ENCODE measurements at regions not wholly inside any gene's neighbourhood (a gene's known extent, or its start where the extent isn't known, plus 50 kb on each side); places are given as distances from the start of the nearest gene placed in this dataset.
"Not testable (repeated sequence)": the region's sequence is repeated elsewhere in the genome, so short reads cannot be mapped to it uniquely, and the experiment has no call there.

DNA sequence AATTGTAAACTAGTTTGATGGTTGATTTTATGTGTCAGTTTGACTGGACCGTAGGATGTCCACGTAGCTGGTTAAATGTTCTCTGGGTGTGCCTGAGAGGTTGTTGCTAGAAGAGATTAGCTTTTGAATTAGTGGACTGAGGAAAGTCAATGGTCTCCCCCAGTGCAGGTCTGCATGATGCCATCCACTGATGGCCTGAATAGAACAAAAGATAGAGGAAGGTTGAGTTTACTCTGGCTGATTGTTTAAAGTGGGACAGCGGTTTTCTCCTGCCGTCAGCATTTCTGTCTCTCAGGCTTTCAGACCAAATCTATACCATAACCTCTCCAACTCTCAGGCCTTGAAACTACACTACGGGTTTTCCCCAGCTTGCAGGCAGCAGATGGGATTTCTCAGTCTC is 899.2 kb upstream of the WWC1 start:
- DNase-seq (ENCODE audit: low read depth in 3 of 3), result no peak

DNA sequence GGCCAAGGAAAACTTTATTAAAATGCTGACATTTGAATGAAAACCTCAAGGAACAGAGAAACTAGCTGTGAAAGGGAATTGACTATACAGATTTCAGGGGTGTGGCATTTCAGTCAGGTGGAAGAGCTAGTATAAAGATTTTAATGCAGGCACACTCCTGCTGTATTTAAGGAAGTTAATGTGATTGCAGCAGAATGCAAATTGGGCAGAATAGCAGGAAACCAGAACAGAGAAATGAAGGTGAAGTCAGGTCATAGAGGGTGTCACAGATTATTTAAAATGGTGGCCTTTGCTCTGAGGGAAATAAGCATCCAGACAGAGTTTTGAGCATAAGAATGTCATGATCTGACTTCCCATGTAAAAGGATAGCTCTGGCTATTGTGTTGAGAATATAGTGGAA is 898.1 kb upstream of the WWC1 start:
- no peak for DNase-seq (ENCODE audit: low read depth in 3 of 3)

DNA sequence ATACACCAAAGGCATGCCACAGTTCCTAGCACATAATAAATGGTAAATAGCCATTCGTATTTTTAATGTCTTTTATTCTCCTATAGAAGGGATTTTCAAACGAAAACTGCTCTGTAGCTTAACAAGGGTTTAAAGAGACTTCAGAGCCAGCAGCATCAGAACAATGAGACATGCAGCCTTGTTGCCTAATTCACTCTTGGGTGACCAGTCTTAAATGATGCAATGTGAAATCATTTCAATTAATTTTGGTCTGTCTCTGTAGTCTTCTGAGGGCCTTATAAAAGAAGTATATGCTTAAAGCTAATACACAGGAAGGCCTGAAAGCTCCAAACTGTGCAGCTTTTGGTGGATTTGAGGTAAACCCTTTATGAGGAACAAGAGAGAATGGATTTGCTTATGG is 888.8 kb upstream of the WWC1 start:
- no peak for DNase-seq (ENCODE audit: low read depth in 3 of 3)

DNA sequence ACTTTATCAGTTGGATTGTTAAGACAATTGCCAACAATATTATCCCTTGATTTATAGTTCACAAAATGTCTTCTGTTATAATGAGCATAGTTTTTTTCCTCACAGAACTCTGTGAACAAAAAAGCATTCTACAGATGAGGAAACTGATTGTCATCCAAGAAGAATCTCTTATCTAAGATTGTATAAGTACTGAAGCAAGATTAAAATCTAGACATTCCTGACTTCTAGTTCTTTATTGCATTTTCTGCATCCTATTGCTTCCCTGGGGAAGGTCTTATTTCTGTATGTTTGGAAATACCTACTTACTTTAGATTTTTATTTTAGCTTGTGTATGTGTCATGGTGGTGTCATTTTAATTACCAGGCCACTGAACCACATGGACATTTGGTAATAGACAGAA is 884.9 kb upstream of the WWC1 start:
- no peak for DNase-seq (ENCODE audit: low read depth in 3 of 3)

DNA sequence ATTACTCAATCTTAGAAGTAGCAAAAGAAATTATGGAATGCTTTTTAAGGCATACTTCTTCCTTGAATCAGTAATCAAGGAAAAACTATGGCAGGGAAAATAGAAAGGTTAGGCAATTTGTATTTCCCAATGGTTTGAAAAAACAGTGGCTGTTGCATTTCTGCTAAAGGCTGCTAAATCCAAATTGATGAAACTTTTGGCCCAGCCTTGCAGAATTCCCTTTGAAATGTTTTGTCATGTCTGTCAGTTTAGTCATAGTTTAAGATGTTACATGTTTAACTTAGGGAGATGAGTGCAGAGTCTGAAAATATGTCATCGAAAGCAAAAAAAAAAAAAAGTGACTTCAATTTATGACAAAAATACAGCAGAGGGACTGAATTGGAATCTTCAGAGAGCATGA is 878.9 kb upstream of the WWC1 start:
- no peak for DNase-seq (ENCODE audit: low read depth in 3 of 3)

DNA sequence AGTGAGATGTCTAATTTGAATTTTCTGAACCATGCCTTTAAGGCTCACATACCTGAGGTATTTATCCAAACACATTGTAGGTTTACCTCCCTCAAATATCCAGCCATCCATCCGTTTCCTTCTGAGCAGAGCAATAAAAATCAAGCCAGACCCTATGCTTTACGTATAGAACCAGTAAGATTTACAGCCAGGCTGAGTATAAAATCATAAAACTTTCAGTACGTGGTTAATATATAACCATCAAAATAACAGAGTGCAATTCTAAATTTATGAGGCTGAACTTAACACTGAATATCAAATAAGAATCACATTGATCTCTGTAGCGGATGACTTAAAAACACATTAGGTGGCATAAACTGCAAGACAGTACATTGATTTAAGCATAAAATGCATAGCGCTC is 877.9 kb upstream of the WWC1 start:
- DNase-seq (ENCODE audit: low read depth in 3 of 3), result no peak

DNA sequence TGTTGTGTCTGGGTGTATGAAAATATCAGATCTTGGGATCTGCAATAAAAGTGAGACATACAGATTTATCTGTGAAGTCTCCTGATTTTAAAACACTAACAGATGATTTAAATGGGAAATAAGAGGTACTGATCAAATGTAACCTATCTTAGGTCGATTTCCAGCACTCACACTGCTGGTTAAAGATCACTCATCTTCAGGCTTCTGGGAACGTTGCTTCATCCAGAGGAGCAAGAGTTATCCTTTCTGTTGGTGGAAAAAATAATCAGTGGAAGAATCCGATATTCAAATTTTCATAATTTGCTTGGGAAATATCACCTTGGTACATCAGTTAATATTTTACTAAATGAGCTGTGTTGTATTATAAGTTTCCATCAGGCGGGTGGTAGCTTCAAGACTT is 876.8 kb upstream of the WWC1 start:
- no peak for DNase-seq (ENCODE audit: low read depth in 3 of 3)

DNA sequence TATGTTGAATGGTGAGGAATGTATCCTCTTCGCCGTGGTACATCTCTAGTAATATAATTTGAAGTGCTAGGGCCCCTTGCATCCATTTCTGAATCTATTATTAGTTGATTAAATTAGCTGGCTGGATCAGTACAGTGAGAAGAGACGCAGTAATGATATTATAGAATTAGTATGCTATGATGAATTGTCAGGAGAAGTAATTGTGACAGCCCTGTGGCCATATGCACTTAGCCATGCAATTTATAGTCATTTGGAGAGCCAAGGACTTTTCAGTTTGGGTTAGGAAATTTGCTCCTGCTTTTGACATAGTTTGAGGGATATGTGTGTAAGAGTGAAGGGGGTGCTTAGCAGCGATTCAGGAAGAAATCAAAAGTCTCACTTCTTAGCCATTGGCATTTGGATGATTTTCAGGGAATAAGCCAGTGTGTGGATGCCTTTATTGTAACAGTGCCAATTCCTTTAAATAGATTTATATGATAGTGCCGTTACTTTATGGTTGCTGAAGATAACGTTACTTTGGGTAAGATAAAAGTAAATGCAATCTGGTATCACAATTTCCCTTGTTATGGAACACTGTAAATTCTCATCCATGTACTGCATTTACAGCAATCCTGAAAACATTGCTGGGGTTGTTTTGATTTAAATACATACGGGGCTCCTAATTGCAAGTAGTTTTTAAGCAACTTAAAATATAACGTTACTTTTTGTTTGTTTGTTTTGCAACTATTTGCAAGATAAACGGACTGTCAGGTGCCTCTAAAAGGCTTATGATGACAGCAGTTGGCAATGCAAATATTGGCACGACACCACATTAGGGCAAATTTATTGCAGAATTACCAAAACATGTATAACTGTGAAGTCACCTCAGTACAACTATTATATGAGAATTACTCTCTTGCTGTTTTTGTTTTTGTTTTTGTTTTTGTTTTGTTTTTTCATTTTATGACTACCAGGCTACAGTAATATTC is 875.4 kb upstream of the WWC1 start:
- DNase-seq (ENCODE audit: low read depth in 3 of 3), result no peak

DNA sequence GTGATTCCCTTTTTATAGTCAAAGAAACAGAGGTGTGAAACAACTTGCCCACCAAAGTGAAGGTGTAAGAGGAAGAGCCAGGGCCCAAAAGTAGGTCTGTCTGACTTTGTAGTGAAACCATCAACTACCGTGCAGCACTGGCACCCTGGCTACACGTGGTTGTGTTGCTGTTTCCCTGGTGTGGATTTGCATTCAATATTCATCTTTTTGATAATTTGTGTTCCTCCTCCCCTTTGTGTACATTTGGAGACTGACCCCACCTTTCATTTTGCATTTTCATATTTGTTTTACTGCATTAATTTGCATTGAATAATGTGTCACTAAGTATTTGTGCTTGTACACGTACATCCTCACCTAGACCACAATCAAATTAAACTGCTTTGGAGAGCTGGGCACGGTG is 873.8 kb upstream of the WWC1 start:
- DNase-seq (ENCODE audit: low read depth in 3 of 3), result no peak

DNA sequence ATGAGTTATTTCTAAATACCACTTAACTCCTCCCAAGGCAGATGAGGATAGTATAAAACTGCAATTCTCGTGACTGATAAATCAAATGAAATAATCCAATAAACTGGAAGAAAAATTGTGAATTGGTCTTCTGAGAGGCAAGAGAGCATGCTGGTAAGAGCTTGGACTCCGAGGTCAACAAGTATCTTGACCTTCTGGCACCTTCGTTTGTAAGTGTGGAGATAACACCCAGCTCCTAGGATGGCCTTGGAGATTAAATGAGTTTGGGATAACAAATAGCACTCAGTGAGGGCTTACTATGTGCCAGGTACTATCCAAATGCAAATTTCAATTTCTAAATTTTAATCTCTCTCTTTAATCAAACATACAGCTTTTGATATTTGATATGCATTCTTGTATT is 866.3 kb upstream of the WWC1 start:
- DNase-seq (ENCODE audit: low read depth in 3 of 3), result no peak

DNA sequence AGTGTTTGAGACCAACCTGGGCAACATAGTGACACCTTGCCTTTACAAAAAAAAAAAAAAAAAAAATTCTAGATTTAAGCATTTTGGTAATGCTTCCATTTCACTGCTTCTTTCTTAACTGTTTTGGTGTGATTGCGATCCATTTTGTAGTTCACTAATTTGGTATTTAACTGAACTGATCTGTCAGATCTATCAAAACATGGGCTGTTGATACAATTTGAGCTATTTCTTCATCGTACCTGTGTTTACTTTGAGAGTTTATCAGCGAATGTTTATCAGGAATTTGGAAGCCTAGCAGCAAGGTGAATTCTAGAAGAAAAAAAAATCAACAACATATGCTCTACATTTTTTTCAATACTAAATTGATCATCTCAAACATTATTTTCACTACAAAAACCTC is 864.9 kb upstream of the WWC1 start:
- DNase-seq (ENCODE audit: low read depth in 3 of 3), result no peak

DNA sequence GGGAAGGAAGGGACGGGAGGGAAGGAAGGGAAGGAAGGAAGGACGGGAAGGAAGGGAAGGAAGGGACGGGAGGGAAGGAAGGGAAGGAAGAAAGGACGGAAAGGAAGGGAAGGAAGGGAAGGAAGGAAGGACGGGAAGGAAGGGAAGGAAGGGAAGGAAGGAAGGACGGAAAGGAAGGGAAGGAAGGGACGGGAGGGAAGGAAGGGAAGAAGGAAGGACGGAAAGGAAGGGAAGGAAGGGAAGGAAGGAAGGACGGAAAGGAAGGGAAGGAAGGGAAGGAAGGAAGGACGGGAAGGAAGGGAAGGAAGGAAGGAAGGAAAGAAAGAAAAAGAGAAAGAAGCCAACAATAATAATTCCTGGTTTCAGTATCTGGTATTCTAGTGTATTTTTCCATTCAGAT is 863.8 kb upstream of the WWC1 start:
- not testable (repeated sequence) for DNase-seq (ENCODE audit: low read depth in 3 of 3)

DNA sequence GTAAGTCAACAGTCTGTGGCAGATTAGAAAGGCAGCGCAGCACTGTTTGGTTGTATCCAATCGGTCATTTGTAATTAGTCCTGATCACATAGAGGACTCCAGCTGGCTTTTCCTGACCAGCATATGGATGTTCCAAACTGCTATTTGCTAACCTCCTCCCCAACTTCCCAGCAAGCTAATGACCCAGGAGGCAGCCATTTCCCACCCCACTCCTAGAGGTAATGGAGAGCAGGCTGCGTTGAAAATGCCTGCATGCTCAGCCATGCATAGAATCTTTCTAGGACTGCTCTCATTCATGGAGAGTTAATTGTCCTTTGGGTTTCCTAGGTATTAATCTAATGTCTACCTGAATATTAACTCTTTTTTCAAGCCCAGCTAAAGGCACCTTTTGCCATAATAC is 850.6 kb upstream of the WWC1 start:
- no peak for DNase-seq (ENCODE audit: low read depth in 3 of 3)

DNA sequence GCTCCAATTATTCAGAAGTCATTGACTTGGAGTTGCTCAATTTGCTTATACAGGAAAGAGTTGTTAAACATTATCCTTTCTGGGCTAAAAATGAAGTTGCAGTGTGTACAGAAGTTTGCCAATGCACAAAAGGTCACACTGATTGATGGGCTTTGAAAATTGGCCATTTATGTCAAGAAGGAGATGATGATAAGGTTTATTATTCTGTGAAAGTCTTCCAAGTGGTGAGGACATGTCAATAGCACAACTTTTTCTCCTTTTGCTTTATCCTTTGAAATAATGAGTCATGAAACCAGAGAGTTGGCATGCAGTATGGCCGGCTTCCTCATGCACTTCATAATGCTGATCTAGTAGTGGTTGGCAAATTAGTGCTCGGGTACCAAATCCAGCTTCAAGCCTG is 848.5 kb upstream of the WWC1 start:
- DNase-seq (ENCODE audit: low read depth in 3 of 3), result no peak

DNA sequence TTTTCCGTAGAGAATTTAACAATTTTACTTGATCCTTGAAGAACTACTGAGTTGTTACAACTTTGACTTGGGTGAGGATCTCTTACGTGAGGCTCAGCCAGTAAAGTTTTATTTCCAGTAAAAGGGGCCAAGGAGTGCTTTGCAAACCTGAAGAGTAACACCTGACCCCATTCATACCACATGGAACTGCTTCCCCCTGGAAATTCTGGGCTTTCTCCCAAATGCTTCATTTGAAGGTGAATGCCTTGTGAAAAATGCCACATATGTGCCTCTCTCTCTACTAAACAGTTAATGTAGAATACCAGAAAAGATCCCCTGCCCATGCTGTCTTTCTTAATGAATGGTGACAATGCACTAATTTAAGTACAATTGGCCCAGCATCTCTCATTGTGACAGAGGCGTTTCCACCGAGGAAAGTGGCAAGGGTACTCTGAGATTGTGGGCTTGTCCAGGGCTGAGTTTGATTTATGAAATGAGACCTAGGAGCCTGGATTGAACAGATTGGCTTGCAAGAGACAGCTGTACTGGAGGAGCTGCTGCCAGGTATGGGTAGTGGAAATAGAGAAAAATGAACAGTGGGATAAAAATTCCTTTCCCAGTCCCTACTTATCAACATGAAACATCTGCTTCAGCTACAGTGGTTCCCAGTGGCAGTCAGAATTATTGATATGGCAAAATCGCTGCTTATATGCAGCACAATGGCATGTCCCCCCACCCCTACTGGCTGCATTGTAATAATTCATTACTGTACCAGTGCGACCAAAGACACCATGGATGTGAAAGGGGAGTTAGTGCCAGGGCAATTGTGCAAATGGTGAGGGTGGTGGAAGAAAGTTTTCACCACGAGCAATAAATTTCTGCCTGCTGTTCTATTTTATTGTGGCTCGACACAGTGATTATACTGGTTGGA is 843.7 kb upstream of the WWC1 start:
- no peak for DNase-seq (ENCODE audit: low read depth in 3 of 3)

DNA sequence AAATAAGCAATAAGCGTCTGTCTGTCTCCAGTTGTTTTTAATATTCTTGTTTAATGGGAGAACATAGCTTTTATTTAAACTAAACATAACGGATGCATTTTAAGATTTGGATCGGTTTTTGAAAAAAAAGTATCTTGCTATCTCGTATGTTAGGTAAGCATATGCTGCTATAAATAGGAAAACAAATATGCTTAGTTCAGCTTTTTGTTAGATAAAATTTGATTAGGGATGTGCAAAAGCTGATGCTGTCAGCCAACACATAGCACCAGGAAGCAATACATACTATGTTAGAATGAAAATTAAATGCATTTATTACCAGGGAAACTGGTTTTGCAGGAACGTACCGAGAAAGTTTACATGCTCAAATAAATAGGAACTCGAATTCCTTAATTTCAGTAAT is 843.1 kb upstream of the WWC1 start:
- no peak for DNase-seq (ENCODE audit: low read depth in 3 of 3)

DNA sequence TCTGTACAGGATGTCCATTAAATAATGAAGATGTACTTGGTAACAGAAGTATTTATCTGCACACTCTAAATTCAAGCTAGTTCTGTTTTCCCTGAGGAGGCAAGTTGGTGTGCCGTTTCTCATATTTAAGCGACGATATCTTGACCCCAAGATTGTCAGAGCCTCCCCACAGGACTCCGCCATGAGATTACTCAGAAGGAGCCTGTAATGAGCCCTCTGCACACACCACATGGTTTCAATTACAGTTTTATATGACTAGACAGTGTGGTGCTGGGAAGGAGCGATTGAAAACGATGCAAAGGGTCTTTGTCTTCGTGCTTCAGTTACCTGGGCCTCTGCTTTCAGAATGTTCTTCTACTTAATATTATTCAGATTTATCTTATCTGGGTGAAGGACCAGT is 840.4 kb upstream of the WWC1 start:
- no peak for DNase-seq (ENCODE audit: low read depth in 3 of 3)

DNA sequence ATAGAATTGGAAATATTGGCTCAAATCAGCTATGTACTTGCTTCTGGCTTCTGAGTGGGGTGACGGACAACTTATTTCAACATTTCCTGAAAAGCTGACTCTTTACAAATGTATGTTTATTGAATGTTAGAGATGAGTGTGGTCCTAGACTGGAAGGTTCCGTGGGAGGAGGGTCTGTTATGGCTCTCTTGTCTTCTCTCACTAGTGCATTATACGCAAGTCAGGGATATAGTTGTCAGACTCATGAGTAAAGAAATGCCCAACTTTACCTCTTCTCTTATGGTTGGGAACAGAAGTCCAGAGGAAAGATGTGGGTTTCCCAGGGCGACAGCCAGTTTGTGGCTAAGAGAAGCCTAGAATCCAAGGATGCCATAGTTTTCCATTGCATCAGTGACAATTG is 839.3 kb upstream of the WWC1 start:
- DNase-seq (ENCODE audit: low read depth in 3 of 3), result no peak

DNA sequence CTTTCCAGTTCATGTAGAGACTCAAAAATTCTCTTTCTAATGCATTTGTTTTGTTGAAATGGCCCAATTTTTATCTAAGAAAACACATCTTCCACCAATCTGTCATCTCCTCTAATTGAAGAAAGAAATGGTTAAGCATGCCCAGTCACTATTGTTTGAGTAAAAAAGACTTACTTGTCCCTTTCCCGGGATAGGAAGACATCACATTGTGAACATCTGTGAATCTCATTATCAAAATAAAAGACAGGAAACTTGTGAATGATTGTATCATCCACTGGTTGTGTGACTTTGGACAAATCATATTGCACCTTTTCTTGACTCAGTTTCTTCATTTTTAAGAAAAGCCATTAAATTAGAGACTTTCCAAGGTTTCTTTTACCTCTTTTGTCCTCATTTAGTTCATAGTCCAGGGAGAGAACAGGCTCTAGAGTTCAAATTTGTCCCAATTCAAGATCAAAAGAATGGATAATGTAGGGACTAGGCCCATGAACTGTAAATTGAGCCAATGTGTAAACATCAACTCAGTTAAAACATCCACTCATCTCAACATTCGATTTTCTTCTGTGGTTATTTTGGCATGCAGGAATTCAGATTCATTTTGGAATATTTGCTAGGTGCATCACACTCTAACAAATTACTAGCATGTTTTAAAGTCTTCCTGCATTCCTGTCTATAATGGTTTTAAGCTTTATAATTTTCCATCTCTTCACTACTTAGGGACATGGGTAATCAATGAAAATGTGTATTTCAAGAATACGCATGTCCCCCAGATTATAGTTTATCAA is 838.0 kb upstream of the WWC1 start:
- no peak for DNase-seq (ENCODE audit: low read depth in 3 of 3)

DNA sequence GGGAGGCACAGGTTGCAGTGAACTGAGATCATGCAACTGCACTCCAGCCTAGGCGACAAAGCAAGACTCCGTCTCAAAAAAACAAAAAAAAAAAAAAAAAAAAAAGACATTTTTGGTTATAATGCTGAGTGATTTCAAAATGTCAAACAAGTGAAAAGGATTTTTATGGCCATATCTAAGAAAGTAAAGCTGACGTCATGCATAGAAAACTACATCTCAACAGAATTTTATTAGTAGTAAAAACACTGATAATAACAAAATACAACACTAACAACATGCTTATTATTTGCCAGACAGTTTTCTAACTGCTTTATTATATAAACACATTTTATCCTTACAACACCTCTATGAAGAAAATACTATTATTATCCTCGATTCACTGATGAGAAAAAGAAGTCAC is 833.0 kb upstream of the WWC1 start:
- no peak for DNase-seq (ENCODE audit: low read depth in 3 of 3)

DNA sequence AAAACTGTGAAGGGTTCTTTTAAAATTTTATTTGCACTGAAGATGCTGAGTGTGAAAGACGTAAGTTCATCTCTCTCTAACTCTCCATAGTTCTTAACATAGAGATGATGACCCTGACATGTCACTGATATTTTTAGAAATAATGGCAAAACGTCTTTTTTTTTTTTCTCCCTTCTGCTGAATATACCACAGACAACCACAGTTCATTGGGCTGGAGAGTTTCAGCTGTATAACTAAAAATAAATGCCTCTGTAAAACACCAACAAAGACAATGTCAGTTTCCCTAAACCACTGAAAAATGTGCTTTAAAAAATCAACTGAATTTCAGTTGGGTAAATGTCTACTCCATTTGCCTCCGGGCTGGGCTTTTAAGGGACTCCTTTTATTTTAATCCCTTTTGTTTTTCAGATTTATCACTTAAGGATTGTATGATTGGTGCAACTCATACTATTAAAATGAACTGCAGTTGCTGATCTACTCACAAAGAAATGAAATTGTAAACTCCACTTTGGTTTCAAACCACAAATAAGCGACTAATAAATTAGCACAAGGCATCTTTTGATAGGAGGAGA is 830.9 kb upstream of the WWC1 start:
- no peak for DNase-seq (ENCODE audit: low read depth in 3 of 3)

DNA sequence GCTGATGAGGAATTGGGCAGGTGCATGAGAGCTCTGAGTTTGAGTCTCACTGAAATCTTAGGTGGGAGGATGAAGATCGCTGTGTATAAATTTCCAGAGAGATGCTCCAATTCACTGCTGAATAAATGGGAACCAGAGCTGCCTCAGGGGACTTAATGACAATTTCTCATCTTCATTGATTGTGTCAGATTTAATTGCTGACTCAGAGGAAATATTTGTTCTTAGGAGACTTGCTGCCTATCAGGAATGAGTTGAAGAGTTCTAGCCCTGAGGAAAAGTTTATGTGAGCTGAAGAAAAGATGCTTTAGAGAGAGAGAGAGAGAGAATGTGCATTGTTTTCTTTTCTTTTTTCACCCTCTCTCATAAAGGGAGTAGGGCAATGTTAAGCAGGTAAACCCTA is 827.5 kb upstream of the WWC1 start:
- no peak for DNase-seq (ENCODE audit: low read depth in 3 of 3)
